ENCODE measurements at regions not wholly inside any gene's neighbourhood (a gene's known extent, or its start where the extent isn't known, plus 50 kb on each side); places are given as distances from the start of the nearest gene placed in this dataset.

DNA sequence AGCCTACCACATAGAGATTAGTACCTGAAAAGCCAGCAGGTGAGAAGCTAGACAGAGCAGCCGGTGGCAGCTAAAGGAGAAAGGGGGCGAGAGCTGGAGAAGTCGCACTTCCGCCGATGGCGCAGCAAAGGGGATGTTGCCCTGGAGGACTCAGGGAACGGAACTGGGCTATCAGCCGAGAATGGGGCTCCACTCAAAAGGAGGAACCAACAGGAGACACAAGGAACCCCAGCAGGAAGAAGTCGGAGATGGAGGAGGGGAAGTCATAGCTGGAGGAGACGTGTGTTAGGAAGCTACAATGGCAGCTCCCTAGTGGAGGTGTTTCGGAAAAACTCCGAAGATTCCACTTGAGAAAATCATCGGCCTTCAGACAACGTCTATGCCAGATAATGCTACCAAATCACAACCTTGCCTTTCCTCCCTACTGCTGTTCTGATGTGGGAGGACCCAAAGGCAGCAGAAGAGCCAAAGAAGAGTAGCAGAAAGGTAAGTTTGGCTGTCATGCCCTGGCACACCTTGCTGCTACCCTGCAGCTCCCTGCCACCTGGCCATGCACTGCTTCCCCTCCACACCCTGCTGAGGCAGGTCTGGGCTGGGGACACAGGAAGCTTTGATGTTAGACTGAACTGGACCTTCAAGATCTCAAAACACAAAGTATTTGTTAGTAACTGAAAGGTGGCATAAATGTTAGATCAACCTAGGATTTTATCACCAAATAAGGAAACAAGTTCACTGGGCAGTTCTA is 127.9 kb downstream of the DLEU7 start:
- Histone ChIP-seq H3K4me1 (no peaks in the 10 kb centered on the region), H3K36me3 (no peaks in the 10 kb centered on the region), H3K27ac (peak overlapping the region in 1 of 4 donors; percentile 5), H3K9me3 (no peaks in the 10 kb centered on the region), H3K4me3 (no peak overlapping the region), H3K27me3 (no peaks in the 10 kb centered on the region)
- FAIRE-seq (no peak), ATAC-seq (peak in 2 of 4 donors; percentile 74 to 75), DNase-seq (peak in 1 of 6 donors; percentile 53)
- WGBS, 2 donors, result 87 to 92% methylated on average over 14 of the region's 14 CpGs
- TF ChIP-seq CTCF (IDR thresholded peaks at IDR 0.05), result no peak
- intact Hi-C loops (cut with DNase I), result no loop called here

GRCh38 chr13:50720861-50721671 is 122.4 kb downstream of the DLEU7 start:
- Histone ChIP-seq H3K36me3 (no peaks in the 10 kb centered on the region), H3K9me3 (no peaks in the 10 kb centered on the region), H3K4me3 (no peak overlapping the region), H3K4me1 (no peaks in the 10 kb centered on the region), H3K27me3 (no peaks in the 10 kb centered on the region), H3K27ac (no peak overlapping the region)
- DNase-seq, result peak in 1 of 6 donors; percentile 25
- peak in 1 of 4 donors; percentile 25 for ATAC-seq
- WGBS, 2 donors, result 85 to 87% methylated on average over 8 of the region's 8 CpGs
- no peak for FAIRE-seq
- intact Hi-C loops (cut with DNase I), result no loop called here
- TF ChIP-seq CTCF (IDR thresholded peaks at IDR 0.05), result no peak

DNA sequence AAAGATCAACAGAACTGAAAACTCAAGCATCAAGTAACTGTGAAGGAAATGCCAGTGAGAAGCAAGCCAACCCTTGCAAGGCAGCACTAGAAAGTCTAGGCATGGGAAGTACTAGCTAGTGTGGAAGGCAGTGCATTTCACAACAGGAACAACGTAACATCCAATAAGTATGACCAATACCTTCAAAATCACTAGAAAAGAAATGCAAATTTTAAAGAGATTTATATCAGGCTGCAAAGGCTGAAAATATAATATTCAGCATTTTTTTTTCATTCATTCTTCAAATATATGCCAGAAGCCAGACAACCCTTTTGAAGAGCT is 121.9 kb downstream of the DLEU7 start:
- 95 to 96% methylated on average over 1 of the region's 1 CpG for WGBS, 2 donors
- Histone ChIP-seq H3K36me3 (no peaks in the 10 kb centered on the region), H3K9me3 (no peaks in the 10 kb centered on the region), H3K27ac (no peak overlapping the region), H3K4me3 (no peak overlapping the region), H3K4me1 (no peaks in the 10 kb centered on the region), H3K27me3 (no peaks in the 10 kb centered on the region)
- TF ChIP-seq CTCF (IDR thresholded peaks at IDR 0.05), result no peak
- DNase-seq (no peak), FAIRE-seq (no peak), ATAC-seq (peak in 1 of 4 donors; percentile 57)
- intact Hi-C loops (cut with DNase I), result no loop called here

GRCh38 chr13:50722440-50723125 is 120.9 kb downstream of the DLEU7 start:
- no peak overlapping the region for H3K27ac ChIP-seq
- H3K27me3 ChIP-seq, result no peaks in the 10 kb centered on the region
- ATAC-seq, result no peak
- H3K9me3 ChIP-seq, result no peaks in the 10 kb centered on the region
- H3K4me3 ChIP-seq, result no peak overlapping the region
- H3K4me1 ChIP-seq, result no peaks in the 10 kb centered on the region
- intact Hi-C loops (cut with DNase I), result no loop called here
- no peaks in the 10 kb centered on the region for H3K36me3 ChIP-seq
- TF ChIP-seq CTCF (IDR thresholded peaks at IDR 0.05), result no peak
- DNase-seq, result no peak
- no peak for FAIRE-seq
- WGBS, 2 donors, result 90 to 93% methylated on average over 2 of the region's 2 CpGs

Measured in pancreas (tissue), 10 donors.